Retinal pigment epithelial cell (primary cell): ENCODE measurements at regions not wholly inside any gene's neighbourhood (a gene's known extent, or its start where the extent isn't known, plus 50 kb on each side); places are given as distances from the start of the nearest gene placed in this dataset.

Source experiments
- DNase-seq: peaks from one replicate; pipeline ENCODE4 v3.0.0-alpha.2; 2010; ENCODE audit warnings: low read depth
- H3K4me3 ChIP-seq: 2 replicates; pipeline ENCODE4 v1.5.1; 2011; ENCODE audit warnings: mild to moderate bottlenecking, low read length, control low read depth, moderate library complexity
- CTCF ChIP-seq: conservative IDR thresholded peaks from 2 replicates; pipeline ENCODE4 v1.5.1; 2011; ENCODE audit warnings: low read depth, low read length, control low read depth, inconsistent platforms

GRCh38 chr1:30508611-30509010 lies 214.8 kb downstream of the MATN1 start:
- no peak for TF ChIP-seq CTCF

GRCh38 chr1:30508175-30508448 lies 215.3 kb downstream of the MATN1 start:
- no peak for DNase-seq
- no peak overlapping the region for H3K4me3 ChIP-seq
- no peak for TF ChIP-seq CTCF

More at GRCh38 chr1:30508611-30509010, 214.8 kb downstream of the MATN1 start:
- H3K4me3 ChIP-seq, result no peak overlapping the region
- no peak for DNase-seq

GRCh38 chr1:30507401-30508174 lies 215.8 kb downstream of the MATN1 start:
- H3K4me3 ChIP-seq, result no peak overlapping the region
- DNase-seq, result no peak
- TF ChIP-seq CTCF, result no peak

GRCh38 chr1:30507016-30507312 lies 216.4 kb downstream of the MATN1 start:
- no peak overlapping the region for H3K4me3 ChIP-seq
- TF ChIP-seq CTCF, result no peak
- DNase-seq, result no peak

- DNase-seq, result no peak
- no peak for TF ChIP-seq CTCF
- H3K4me3 ChIP-seq, result no peak overlapping the region
Observed at GRCh38 chr1:30506291-30507015, 216.9 kb downstream of the MATN1 start.

- no peak overlapping the region for H3K4me3 ChIP-seq
- TF ChIP-seq CTCF, result no peak
- DNase-seq, result no peak
Observed at GRCh38 chr1:30505853-30506252, 217.5 kb downstream of the MATN1 start.

- no peak for TF ChIP-seq CTCF
- H3K4me3 ChIP-seq, result no peak overlapping the region
- DNase-seq, result no peak
Observed at GRCh38 chr1:30492451-30492850, 230.9 kb downstream of the MATN1 start.
